NCI-H146 (cell line): ENCODE measurements at regions not wholly inside any gene's neighbourhood (a gene's known extent, or its start where the extent isn't known, plus 50 kb on each side); places are given as distances from the start of the nearest gene placed in this dataset.
"Not testable (repeated sequence)": the region's sequence is repeated elsewhere in the genome, so short reads cannot be mapped to it uniquely, and the experiment has no call there.

Experiments
- DNase-seq: peaks from one replicate; lab custom pipeline; 2025; lab: John Stamatoyannopoulos, UW

DNA sequence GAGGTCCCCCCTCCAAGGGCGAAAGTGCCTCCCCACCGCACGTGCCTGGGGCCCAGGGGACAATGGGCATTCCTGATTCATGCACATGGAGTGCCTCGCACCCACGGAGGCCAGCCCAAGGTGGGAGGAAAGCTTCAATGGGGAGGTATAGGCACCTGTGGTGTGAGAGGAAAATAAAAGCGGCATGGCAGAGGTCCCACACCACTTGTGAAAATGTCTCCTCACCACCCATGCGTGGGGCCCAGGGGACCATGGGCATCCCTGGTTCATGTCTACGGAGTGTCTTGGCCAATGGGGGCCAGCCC, 384.7 kb downstream of the ALG10 start:
- no peak for DNase-seq

DNA sequence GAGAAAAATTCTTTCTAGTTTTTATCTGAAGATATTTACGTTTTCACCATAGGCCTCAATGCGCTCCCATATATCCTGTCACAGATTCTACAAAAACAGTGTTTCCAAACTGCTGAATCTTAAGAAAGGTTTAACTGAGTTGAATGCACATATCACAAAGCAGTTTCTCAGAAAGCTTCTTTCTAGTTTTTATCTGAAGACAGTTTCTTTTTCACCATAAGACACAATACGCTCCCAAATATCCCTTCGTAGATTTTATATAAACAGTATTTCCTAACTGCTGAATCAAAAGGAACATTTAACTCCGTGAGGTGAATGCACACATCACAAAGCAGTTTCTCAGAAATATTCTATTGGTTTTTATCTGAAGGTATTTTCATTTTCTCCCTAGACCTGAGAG, 385.5 kb downstream of the ALG10 start:
- no peak for DNase-seq

GRCh38 chr12:34431509-34431908, 409.2 kb downstream of the ALG10 start:
- DNase-seq = not testable (repeated sequence)
